Panc1 (cell line): ENCODE measurements at regions not wholly inside any gene's neighbourhood (a gene's known extent, or its start where the extent isn't known, plus 50 kb on each side); places are given as distances from the start of the nearest gene placed in this dataset.

ENCODE experiments used
- CTCF ChIP-seq: fragments of 450-650 bp; IDR thresholded peaks from 2 replicates; pipeline ENCODE4 v1.5.1; 2017; ENCODE audit warnings: mild to moderate bottlenecking
- POLR2AphosphoS5 ChIP-seq: IDR thresholded peaks from 2 replicates; pipeline ENCODE4 v1.6.1; 2012; ENCODE audit warnings: mild to moderate bottlenecking, low read depth, low read length, moderate library complexity
- REST ChIP-seq, 2 experiments: IDR thresholded peaks; 2 replicates each; pipeline ENCODE4 v1.6.1; 2011 to 2012; ENCODE audit warnings: low read depth in 2 of 2, control low read depth in 1 of 2, low read length in 1 of 2, mild to moderate bottlenecking in 1 of 2, moderate library complexity in 1 of 2; ENCODE audit not compliant: insufficient read depth in 1 of 2
- TCF7L2 ChIP-seq: IDR thresholded peaks from 2 replicates; pipeline ENCODE4 v1.6.1; 2011; ENCODE audit warnings: mild to moderate bottlenecking, low read depth, low read length, inconsistent platforms

- TF ChIP-seq CTCF (no peak), POLR2AphosphoS5 (no peak), REST (IDR thresholded peaks at IDR 0.05; ENCODE audit: insufficient read depth in 1 of 2, low read depth in 2 of 2, low read length in 1 of 2) (no peak), TCF7L2 (no peak)
Observed at GRCh38 chr4:11587797-11588196, 159.1 kb upstream of the HS3ST1 start.
